ENCODE measurements at regions not wholly inside any gene's neighbourhood (a gene's known extent, or its start where the extent isn't known, plus 50 kb on each side); places are given as distances from the start of the nearest gene placed in this dataset.

- TF ChIP-seq EGR1 (IDR thresholded peaks at IDR 0.05): no peak
- TF ChIP-seq YY1 (IDR thresholded peaks at IDR 0.05; ENCODE audit: low read depth): no peak
- TF ChIP-seq MAX (IDR thresholded peaks at IDR 0.05): no peak
- TF ChIP-seq FOXM1 (IDR thresholded peaks at IDR 0.05; ENCODE audit: borderline replicate concordance, low read depth): no peak
These were observed 126.0 kb upstream of the VSTM2B start for GRCh38 chr19:29399804-29400203.

GRCh38 chr19:29400917-29401711 lies 124.7 kb upstream of the VSTM2B start:
- TF ChIP-seq MAX (IDR thresholded peaks at IDR 0.05) (no peak), CEBPB (IDR thresholded peaks at IDR 0.05) (no peak)

GRCh38 chr19:29401712-29402421 lies 123.9 kb upstream of the VSTM2B start:
- TF ChIP-seq USF1 (IDR thresholded peaks at IDR 0.05): no peak
- TF ChIP-seq EP300 (IDR thresholded peaks at IDR 0.05; ENCODE audit: borderline replicate concordance): no peak
- no peak for TF ChIP-seq TCF12 (IDR thresholded peaks at IDR 0.05; ENCODE audit: low read depth)
- no peak for TF ChIP-seq YY1 (IDR thresholded peaks at IDR 0.05; ENCODE audit: low read depth)
- no peak for TF ChIP-seq CREB1 (IDR thresholded peaks at IDR 0.05; ENCODE audit: low read depth)
- TF ChIP-seq RAD21 (IDR thresholded peaks at IDR 0.05; ENCODE audit: low read depth): no peak
- TF ChIP-seq EGR1 (IDR thresholded peaks at IDR 0.05): no peak
- TF ChIP-seq TAF1 (IDR thresholded peaks at IDR 0.05; ENCODE audit: low read depth): no peak
- no peak for TF ChIP-seq ZBTB7A (IDR thresholded peaks at IDR 0.05; ENCODE audit: low read depth)

- TF ChIP-seq NFIC (IDR thresholded peaks at IDR 0.05): no peak
- TF ChIP-seq TCF12 (IDR thresholded peaks at IDR 0.05; ENCODE audit: low read depth): no peak
- no peak for TF ChIP-seq CEBPB (IDR thresholded peaks at IDR 0.05)
- TF ChIP-seq ZBTB7A (IDR thresholded peaks at IDR 0.05; ENCODE audit: low read depth): no peak
- no peak for TF ChIP-seq TEAD4 (IDR thresholded peaks at IDR 0.05)
- TF ChIP-seq FOXM1 (IDR thresholded peaks at IDR 0.05; ENCODE audit: borderline replicate concordance, low read depth): no peak
- no peak for TF ChIP-seq EGR1 (IDR thresholded peaks at IDR 0.05)
- TF ChIP-seq REST (IDR thresholded peaks at IDR 0.05; ENCODE audit: low read depth): no peak
- TF ChIP-seq EP300 (IDR thresholded peaks at IDR 0.05; ENCODE audit: borderline replicate concordance): no peak
- no peak for TF ChIP-seq YY1 (IDR thresholded peaks at IDR 0.05; ENCODE audit: low read depth)
- no peak for TF ChIP-seq RAD21 (IDR thresholded peaks at IDR 0.05; ENCODE audit: low read depth)
- TF ChIP-seq USF1 (IDR thresholded peaks at IDR 0.05): no peak
- TF ChIP-seq TAF1 (IDR thresholded peaks at IDR 0.05; ENCODE audit: low read depth): no peak
- no peak for TF ChIP-seq CREB1 (IDR thresholded peaks at IDR 0.05; ENCODE audit: low read depth)
- no peak for TF ChIP-seq MAX (IDR thresholded peaks at IDR 0.05)
These were observed 123.2 kb upstream of the VSTM2B start for GRCh38 chr19:29402563-29402962.

GRCh38 chr19:29404015-29404414 lies 121.8 kb upstream of the VSTM2B start:
- TF ChIP-seq TEAD4 (IDR thresholded peaks at IDR 0.05) (no peak), CEBPB (IDR thresholded peaks at IDR 0.05) (no peak), YY1 (IDR thresholded peaks at IDR 0.05; ENCODE audit: low read depth) (no peak), ZBTB7A (IDR thresholded peaks at IDR 0.05; ENCODE audit: low read depth) (no peak), REST (IDR thresholded peaks at IDR 0.05; ENCODE audit: low read depth) (no peak), TAF1 (IDR thresholded peaks at IDR 0.05; ENCODE audit: low read depth) (no peak), CREB1 (IDR thresholded peaks at IDR 0.05; ENCODE audit: low read depth) (no peak), USF1 (IDR thresholded peaks at IDR 0.05) (no peak), MAX (IDR thresholded peaks at IDR 0.05) (no peak), NFIC (IDR thresholded peaks at IDR 0.05) (no peak), FOXM1 (IDR thresholded peaks at IDR 0.05; ENCODE audit: borderline replicate concordance, low read depth) (no peak), RAD21 (IDR thresholded peaks at IDR 0.05; ENCODE audit: low read depth) (no peak), EGR1 (IDR thresholded peaks at IDR 0.05) (no peak), TCF12 (IDR thresholded peaks at IDR 0.05; ENCODE audit: low read depth) (no peak), EP300 (IDR thresholded peaks at IDR 0.05; ENCODE audit: borderline replicate concordance) (no peak)
